TTC549 (cell line): ENCODE measurements at regions not wholly inside any gene's neighbourhood (a gene's known extent, or its start where the extent isn't known, plus 50 kb on each side); places are given as distances from the start of the nearest gene placed in this dataset.

ENCODE experiments used
- FAIRE-seq: peaks from 2 replicates; lab custom pipeline; 2012; peaks lifted over from hg19 to GRCh38; lab: Jason Lieb, UNC

GRCh38 chr7:25752967-25753791 is 398.8 kb upstream of the NFE2L3 start:
- FAIRE-seq = no peak

- no peak for FAIRE-seq
These were observed 398.2 kb upstream of the NFE2L3 start for GRCh38 chr7:25753837-25754236.

DNA sequence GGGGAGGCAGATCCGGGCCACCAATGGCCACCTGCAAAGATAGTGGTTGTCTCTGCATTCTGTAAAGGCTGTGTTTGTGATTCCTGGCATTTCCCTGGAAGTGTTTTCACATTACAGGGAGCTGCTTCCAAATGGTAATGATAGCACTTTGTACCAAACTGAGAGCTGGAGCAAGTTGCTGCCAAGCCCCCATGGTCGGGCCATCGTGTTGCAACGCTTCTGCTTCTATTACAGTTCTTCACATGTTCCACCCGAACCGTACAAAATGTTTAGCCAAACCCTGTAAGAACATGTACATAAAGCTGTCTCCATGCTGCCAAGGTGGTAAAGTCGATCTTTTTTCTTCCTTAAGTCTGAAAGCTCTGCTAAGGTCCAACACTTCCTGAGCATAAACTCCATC is 397.7 kb upstream of the NFE2L3 start:
- FAIRE-seq = no peak

DNA sequence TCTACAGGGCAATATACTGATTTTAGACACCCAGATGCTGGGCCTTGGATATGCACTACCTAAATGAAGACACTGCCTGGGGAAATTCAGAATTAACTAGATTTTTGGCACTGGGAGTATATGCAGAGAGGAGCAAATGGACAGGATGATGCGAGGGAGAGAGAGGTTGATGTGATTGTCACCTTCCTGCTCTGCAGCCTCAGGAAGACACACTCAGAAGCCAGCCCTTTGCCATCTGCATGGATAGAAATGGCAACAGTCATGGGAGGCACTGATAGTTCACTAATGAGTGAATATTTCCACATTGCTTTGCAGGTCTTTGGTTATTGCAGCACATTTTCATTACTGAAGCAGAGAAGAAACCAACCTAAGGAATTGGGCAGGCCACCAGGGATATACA is 397.2 kb upstream of the NFE2L3 start:
- FAIRE-seq = no peak

- FAIRE-seq = no peak
These were observed 395.4 kb upstream of the NFE2L3 start for GRCh38 chr7:25756601-25757000.

DNA sequence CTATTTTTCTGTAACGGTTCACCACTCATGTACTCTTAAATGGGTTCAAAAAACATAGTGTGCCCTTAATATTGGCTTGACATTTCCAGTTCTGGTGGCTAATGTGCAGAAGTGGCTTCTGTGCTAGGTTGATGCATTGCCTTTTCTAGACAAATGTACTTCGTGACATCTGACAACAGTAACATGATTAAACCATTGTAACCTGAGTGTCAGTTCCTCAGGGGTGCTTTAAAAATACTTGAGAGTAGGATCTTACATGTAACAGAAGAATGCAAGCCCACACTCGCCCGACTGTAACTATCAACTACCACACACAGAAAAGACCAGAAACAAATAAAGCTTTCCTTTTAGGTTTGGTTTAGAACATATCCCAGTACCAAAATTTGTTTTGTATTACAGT is 393.4 kb upstream of the NFE2L3 start:
- FAIRE-seq = no peak

- peak; percentile 3 for FAIRE-seq
These were observed 392.7 kb upstream of the NFE2L3 start for GRCh38 chr7:25759286-25759685.

DNA sequence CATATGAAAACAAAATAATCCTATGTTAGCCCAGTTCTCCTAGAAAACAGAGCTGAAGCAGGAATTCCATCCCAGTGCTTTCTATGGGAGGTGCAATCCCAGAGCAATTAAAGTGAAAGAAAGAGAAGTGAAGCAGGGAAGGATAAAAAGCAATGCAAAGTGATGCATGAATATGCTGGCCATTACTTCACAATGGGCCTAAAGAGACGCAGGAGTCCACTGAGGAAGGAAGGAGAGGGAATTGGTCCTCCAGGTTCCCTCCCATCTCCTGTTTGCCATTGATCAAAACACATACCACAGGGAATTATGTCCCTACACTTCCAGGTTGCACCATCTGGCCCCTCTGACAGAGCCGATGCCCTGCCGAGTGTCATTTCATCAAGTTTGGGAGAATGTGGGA is 392.2 kb upstream of the NFE2L3 start:
- no peak for FAIRE-seq

DNA sequence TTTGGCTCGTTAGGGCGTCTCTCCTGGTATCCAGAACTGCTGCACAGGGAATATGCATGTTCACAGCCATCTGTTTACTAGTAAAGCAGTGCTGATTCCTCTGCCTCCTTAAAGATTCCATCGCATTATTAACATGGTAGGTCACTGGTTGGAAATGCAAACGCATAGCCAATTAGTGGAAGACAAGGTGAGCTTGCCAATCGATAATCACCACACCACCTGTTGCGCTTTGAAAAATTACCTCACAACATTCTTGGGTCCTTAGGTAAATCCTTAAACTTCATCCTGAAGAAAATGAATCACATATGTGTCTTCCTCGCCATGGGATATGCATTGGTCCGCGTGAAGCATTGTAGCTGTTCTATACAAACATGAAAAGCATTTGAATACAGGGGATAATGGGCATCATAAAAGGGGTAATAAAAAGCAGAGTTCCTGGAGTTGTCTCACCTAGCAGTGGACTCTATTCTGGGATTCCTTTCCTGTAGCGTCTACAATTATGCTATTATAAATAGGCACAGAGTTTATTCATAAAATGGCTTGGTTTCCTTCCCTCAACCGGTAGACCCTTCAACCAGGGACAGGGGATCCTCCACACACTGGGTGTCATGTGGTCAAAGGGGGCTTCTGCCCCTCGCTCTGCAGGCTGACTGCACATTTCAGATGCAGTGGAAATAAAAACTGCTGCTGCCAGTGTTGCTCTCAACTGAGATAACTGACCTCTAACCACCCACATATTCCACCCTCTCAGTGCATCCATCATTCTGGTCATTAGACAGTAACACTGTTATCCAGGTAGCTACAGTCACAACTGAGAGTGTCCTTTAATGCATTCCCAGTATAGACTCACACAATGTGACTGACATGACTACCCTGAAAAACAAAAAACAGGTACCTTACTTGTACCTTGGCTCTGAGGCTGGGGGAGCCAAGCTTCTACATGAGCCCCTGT is 389.2 kb upstream of the NFE2L3 start:
- no peak for FAIRE-seq

DNA sequence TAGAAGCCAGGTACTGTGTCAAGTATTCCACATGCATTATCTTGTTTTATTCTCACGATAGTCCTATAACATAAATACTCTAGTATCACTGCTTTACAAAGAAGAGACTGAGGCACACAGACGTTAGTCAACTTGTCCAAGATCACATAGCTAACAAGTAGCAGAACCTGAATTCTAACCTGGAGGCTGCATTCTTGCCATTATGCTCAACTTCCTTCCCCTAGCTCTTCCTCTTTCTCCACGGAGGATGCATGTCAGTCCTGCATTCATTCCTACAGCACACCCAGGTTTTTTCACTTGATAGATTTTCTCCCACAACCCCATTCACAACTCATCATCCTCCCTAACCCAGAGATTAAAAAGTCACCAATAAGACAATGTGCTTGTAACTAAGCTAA is 388.5 kb upstream of the NFE2L3 start:
- FAIRE-seq = no peak

- FAIRE-seq = no peak
These were observed 386.8 kb upstream of the NFE2L3 start for GRCh38 chr7:25765110-25765655.

GRCh38 chr7:25770235-25770634 is 381.8 kb upstream of the NFE2L3 start:
- FAIRE-seq = no peak

GRCh38 chr7:25770670-25771069 is 381.3 kb upstream of the NFE2L3 start:
- FAIRE-seq = peak; percentile 70

DNA sequence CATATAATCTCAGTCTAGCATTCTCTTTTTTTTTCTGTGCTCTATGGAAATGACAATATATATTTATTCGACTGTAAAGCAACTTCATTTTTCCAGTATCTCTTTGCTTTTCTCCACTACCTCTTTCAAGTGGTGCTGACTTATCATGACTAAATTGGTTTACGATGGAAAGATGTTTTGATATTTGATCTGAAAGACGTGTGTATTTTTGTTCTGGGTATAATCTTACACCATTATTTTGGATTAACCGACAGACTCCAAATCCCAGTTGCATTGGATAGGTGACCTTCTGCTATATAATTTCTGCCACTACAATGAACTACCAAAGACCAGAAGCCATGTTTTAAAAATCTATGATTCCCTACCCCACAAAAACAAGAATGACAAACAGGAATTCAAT is 380.5 kb upstream of the NFE2L3 start:
- no peak for FAIRE-seq

DNA sequence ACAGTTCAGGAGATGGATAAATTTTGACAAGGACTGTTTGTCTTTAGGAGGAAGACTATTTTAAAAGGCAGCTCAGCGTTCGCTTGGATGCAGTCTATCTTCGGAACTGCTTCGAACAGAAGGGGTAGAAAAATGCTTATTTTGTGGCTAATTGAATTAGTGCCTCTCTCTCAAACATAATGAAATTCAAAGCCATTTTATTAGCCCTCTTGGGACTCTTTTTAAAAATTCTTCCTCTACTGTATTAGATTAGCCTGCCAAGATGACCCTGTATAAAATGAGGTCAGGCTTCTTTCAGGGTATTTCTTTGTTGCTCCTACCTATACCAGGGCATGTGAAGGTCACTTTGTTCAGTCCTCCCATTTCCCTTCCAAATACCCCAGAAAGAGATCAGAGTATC is 379.2 kb upstream of the NFE2L3 start:
- FAIRE-seq = no peak

GRCh38 chr7:25774675-25775074 is 377.3 kb upstream of the NFE2L3 start:
- no peak for FAIRE-seq

DNA sequence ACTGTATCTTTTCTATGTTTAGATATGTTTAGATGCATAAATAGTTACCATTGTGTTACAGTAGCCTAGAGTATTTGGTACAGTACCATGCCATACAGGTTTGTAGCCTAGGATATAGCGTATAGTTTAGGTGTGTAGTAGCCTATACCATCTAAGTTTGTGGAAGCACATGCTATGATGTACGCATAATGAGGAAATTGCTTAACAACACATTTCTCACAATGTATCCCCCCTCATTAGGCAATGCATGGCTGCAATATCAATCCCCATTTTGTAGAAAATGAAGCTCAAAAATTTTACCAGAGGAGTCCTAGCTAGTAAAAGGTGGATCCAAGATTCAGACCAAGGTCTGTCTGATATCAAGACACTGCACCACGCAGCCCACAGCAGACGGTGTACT is 376.4 kb upstream of the NFE2L3 start:
- no peak for FAIRE-seq

DNA sequence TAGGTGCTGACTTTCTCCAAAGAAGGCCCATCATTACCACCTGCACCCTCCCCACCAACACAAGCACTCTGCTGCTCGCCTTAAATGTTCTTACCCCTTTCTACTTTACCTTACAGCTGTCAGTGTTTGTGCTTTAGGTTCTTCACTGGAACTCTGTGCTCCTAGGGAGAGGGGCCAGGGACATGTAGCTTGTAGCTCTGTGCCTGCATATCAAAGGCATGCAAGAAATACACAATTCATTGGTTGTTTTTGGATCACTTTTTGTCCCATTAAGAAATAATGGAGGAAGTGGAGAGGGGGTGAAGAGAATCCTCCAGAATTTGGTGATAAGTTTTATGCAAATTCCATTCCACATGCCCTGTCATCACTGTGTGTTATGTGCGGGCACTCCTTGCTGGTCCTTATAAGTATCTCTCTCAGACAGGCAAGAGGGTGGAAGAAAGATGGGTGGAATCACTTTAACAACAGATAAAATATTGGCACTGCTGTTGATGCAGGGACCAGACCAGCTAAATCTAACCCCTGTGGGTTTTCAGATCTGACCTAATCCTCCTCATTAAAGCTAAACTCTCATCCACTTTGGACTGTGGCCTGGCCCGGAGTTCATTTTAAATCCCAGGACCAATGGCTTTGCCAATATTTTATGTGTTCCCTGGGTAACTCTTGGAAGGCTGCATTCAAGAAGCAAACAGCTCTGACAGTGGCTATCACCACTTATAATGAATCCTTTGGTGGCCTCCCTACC is 375.8 kb upstream of the NFE2L3 start:
- FAIRE-seq = no peak

GRCh38 chr7:25776744-25777123 is 375.3 kb upstream of the NFE2L3 start:
- no peak for FAIRE-seq

GRCh38 chr7:25777969-25778708 is 373.9 kb upstream of the NFE2L3 start:
- FAIRE-seq = no peak

- FAIRE-seq = no peak
These were observed 372.9 kb upstream of the NFE2L3 start for GRCh38 chr7:25779002-25779546.
